Anterior cingulate cortex (tissue), 58 donors: ENCODE measurements at regions not wholly inside any gene's neighbourhood (a gene's known extent, or its start where the extent isn't known, plus 50 kb on each side); places are given as distances from the start of the nearest gene placed in this dataset.

ENCODE experiments used
- DNase-seq, 58 donors: peaks; one replicate each; lab custom pipeline; 2025; lab: John Stamatoyannopoulos, UW

GRCh38 chr7:53697913-53698312, 662.5 kb downstream of the POM121L12 start:
- DNase-seq = no peak

- DNase-seq = no peak
These were observed 663.9 kb downstream of the POM121L12 start for GRCh38 chr7:53699215-53699837.

GRCh38 chr7:53719122-53719521, 683.7 kb downstream of the POM121L12 start:
- no peak for DNase-seq

- DNase-seq = no peak
These were observed 705.5 kb downstream of the POM121L12 start for GRCh38 chr7:53740971-53741370.

GRCh38 chr7:53743697-53744402, 708.4 kb downstream of the POM121L12 start:
- no peak for DNase-seq

- no peak for DNase-seq
These were observed 708.9 kb downstream of the POM121L12 start for GRCh38 chr7:53744403-53744760.

GRCh38 chr7:53756946-53757345, 721.5 kb downstream of the POM121L12 start:
- no peak for DNase-seq

- DNase-seq = peak in 3 of 58 donors; percentile 8 to 64 (median 33)
These were observed 732.8 kb downstream of the POM121L12 start for GRCh38 chr7:53768186-53768585.

- DNase-seq = no peak
These were observed 736.3 kb downstream of the POM121L12 start for GRCh38 chr7:53771701-53772100.

GRCh38 chr7:53776323-53776722, 740.9 kb downstream of the POM121L12 start:
- DNase-seq = no peak

GRCh38 chr7:53789741-53790140, 752.4 kb upstream of the VSTM2A start:
- DNase-seq = no peak

- DNase-seq = peak in 1 of 58 donors; percentile 3
These were observed 747.4 kb upstream of the VSTM2A start for GRCh38 chr7:53794816-53795215.

GRCh38 chr7:53800746-53801145, 741.4 kb upstream of the VSTM2A start:
- DNase-seq = no peak

- no peak for DNase-seq
These were observed 736.1 kb upstream of the VSTM2A start for GRCh38 chr7:53806119-53806518.

GRCh38 chr7:53811555-53812079, 730.6 kb upstream of the VSTM2A start:
- DNase-seq = no peak

GRCh38 chr7:53812135-53812534, 730.0 kb upstream of the VSTM2A start:
- no peak for DNase-seq

GRCh38 chr7:53835301-53835700, 706.9 kb upstream of the VSTM2A start:
- no peak for DNase-seq

GRCh38 chr7:53877688-53878087, 664.5 kb upstream of the VSTM2A start:
- DNase-seq = no peak

- no peak for DNase-seq
These were observed 641.2 kb upstream of the VSTM2A start for GRCh38 chr7:53900856-53901528.

GRCh38 chr7:53904355-53904754, 637.8 kb upstream of the VSTM2A start:
- DNase-seq = no peak

GRCh38 chr7:53917637-53918036, 624.5 kb upstream of the VSTM2A start:
- no peak for DNase-seq

GRCh38 chr7:53920011-53920410, 622.2 kb upstream of the VSTM2A start:
- DNase-seq = no peak
